ENCODE measurements at regions not wholly inside any gene's neighbourhood (a gene's known extent, or its start where the extent isn't known, plus 50 kb on each side); places are given as distances from the start of the nearest gene placed in this dataset.

- no peak for TF ChIP-seq CTCF (conservative IDR thresholded peaks at IDR 0.05; ENCODE audit: low read depth, low read length)
- no peak for TF ChIP-seq EZH2 (IDR thresholded peaks at IDR 0.05; ENCODE audit: borderline replicate concordance, low read depth, low read length, poor library complexity, severe bottlenecking)
These were observed 835.3 kb upstream of the CITED2 start for GRCh38 chr6:140209775-140210174.

All from A673 (cell line).